GM18519 (cell line): ENCODE measurements at regions not wholly inside any gene's neighbourhood (a gene's known extent, or its start where the extent isn't known, plus 50 kb on each side); places are given as distances from the start of the nearest gene placed in this dataset.

Experiments
- ATAC-seq: cut with Tn5 transposase; IDR thresholded peaks from one replicate; pipeline ENCODE4 v1.9.1; 2021; ENCODE audit warnings: mild to moderate bottlenecking, moderate library complexity; ENCODE audit not compliant: unreplicated experiment, low FRiP score

GRCh38 chr1:193703121-193703520 is 516.7 kb upstream of the B3GALT2 start:
- ATAC-seq: no peak

- no peak for ATAC-seq
These were observed 515.3 kb upstream of the B3GALT2 start for GRCh38 chr1:193701759-193702158.

GRCh38 chr1:193700710-193701355 is 514.4 kb upstream of the B3GALT2 start:
- ATAC-seq: no peak

- ATAC-seq: no peak
These were observed 512.8 kb upstream of the B3GALT2 start for GRCh38 chr1:193699261-193699660.

- ATAC-seq: no peak
These were observed 511.4 kb upstream of the B3GALT2 start for GRCh38 chr1:193697776-193698175.

- no peak for ATAC-seq
These were observed 510.8 kb upstream of the B3GALT2 start for GRCh38 chr1:193697115-193697762.

- no peak for ATAC-seq
These were observed 508.3 kb upstream of the B3GALT2 start for GRCh38 chr1:193694741-193695140.

- ATAC-seq: no peak
These were observed 499.6 kb upstream of the B3GALT2 start for GRCh38 chr1:193685986-193686385.

- no peak for ATAC-seq
These were observed 495.0 kb upstream of the B3GALT2 start for GRCh38 chr1:193681422-193681821.

- no peak for ATAC-seq
These were observed 494.5 kb upstream of the B3GALT2 start for GRCh38 chr1:193680924-193681316.

- no peak for ATAC-seq
These were observed 494.0 kb upstream of the B3GALT2 start for GRCh38 chr1:193680247-193680923.

- ATAC-seq: no peak
These were observed 491.5 kb upstream of the B3GALT2 start for GRCh38 chr1:193677874-193678273.

- ATAC-seq: no peak
These were observed 490.7 kb upstream of the B3GALT2 start for GRCh38 chr1:193676996-193677549.

- ATAC-seq: no peak
These were observed 488.0 kb upstream of the B3GALT2 start for GRCh38 chr1:193674292-193674944.

GRCh38 chr1:193666485-193667083 is 480.2 kb upstream of the B3GALT2 start:
- no peak for ATAC-seq

- no peak for ATAC-seq
These were observed 477.6 kb upstream of the B3GALT2 start for GRCh38 chr1:193663965-193664364.

GRCh38 chr1:193662030-193662429 is 475.6 kb upstream of the B3GALT2 start:
- ATAC-seq: no peak

- ATAC-seq: no peak
These were observed 475.0 kb upstream of the B3GALT2 start for GRCh38 chr1:193661385-193661784.

GRCh38 chr1:193660428-193660827 is 474.0 kb upstream of the B3GALT2 start:
- no peak for ATAC-seq

- ATAC-seq: no peak
These were observed 472.3 kb upstream of the B3GALT2 start for GRCh38 chr1:193658691-193659090.

- ATAC-seq: no peak
These were observed 471.7 kb upstream of the B3GALT2 start for GRCh38 chr1:193658081-193658480.
